Right renal pelvis (tissue), 4 donors: ENCODE measurements at regions not wholly inside any gene's neighbourhood (a gene's known extent, or its start where the extent isn't known, plus 50 kb on each side); places are given as distances from the start of the nearest gene placed in this dataset.

Experiments used
- DNase-seq, 4 donors: peaks; one replicate each; pipeline ENCODE4 v3.0.0-alpha.2; 2013; ENCODE audit warnings: low read depth in 4 of 4, low spot score in 3 of 4, missing footprints in 1 of 4

DNA sequence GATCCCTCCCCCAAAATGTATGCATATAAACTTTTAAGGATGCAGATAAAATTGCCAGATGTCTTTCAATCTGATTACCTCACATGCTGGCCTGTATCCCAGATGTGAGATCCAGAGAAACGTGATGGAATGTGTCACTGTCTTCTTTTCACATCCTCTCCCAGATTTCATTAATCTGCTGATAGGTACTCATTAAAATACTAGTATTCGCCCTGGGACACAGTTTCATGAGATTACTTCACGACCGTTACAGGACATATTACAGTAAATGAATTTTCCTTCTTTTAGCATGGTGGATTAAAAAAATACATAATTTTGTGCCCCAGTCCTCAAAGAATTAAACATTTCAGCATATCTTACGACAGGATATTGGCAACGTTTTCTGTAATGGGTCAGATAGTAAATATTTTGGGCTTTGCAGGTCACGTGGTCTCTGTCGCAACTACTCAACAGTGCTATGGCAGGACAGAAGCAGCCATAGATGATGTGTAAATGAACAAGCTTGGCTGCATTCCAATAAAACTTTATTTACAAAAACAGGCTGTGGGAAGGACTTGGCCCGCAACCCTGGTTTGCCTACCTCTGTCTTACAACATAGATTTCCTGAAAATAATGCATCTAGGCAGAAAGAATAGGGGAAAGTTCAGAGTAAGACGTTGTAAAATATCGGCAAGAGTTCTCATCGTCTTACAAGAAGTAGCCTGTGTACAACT, 156.0 kb upstream of the DIO3 start:
- DNase-seq, result no peak

- no peak for DNase-seq
Observed at GRCh38 chr14:101406921-101407320, 154.4 kb upstream of the DIO3 start.

DNA sequence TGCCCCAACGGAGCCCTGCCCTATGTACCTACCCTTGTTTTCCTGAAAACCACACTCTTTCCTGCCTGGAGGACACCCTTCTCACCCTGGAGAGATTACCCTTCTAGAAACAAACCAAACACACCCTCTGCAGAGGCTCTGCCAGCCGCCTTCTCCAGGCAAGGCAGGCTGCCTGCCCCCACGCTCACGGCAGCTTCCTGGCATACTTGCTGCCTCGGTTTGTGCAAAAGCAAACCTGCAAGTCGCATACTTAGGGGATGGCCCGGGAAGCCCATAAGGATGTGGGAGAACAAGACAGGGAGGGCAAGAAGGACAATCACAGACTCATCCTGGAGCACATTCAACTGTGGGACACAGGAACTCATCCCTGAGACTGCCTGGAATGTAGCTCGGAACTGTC, 154.0 kb upstream of the DIO3 start:
- no peak for DNase-seq

GRCh38 chr14:101408077-101408831, 153.0 kb upstream of the DIO3 start:
- DNase-seq, result no peak

- DNase-seq, result no peak
Observed at GRCh38 chr14:101409006-101409543, 152.2 kb upstream of the DIO3 start.

GRCh38 chr14:101410126-101410525, 151.2 kb upstream of the DIO3 start:
- no peak for DNase-seq

DNA sequence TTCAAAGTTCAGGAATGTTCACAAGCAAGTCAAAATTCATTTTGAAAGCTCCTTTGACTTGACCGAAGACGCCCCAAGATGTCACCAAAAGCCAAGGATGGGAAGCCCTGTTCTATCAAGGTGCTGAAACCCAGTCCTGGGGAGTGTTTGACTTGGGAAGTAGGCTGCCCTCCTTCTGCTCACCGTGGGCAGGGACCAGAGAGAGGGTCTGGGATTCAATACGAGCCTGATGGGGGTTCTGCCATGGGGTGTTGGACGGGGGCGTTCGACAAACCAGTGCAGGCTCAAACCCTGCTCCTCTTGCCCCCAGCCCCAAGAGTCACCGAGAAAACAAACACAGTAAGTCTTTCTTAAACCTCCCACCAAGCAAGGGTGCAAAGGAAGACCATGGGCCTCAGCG, 150.1 kb upstream of the DIO3 start:
- DNase-seq, result no peak

DNA sequence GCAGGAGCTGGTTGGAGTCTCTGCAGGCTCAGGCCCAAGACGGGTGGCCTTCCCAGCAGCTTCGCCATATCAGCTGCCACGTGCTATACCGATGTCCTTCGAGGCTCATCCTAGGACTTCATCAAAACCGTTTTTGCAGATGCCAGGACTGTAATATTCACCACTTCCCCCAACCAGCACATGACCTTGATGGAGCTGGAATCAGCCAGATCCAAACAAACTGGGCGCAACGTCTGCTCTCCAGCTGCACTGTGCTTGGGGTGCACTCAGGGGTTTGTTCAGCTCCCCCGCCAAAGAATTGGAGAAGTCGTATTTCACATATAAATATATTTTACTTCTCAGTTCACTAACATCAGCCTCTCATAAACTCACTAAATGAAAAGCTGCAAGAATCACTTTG, 149.5 kb upstream of the DIO3 start:
- DNase-seq, result no peak

DNA sequence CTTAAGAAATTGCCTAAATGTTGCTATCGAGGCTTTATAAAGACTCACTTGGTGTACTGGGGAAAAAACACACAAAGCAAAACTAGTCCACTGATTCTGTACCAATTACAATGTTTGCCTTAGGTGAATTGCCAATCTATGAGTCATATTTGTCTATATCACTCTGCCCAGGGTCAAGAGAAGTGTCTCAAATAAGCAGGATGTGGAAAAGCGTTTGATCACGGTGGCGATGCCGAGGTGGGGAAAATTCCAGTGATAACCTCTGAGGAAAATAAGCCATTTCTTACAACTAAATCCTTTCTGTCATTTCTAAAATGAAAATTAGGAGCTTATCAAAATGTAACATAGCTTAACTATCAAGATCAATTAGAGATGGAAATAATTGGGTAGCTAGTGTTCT, 148.6 kb upstream of the DIO3 start:
- no peak for DNase-seq

- no peak for DNase-seq
Observed at GRCh38 chr14:101417434-101417833, 143.9 kb upstream of the DIO3 start.

- DNase-seq, result no peak
Observed at GRCh38 chr14:101418601-101419000, 142.7 kb upstream of the DIO3 start.

DNA sequence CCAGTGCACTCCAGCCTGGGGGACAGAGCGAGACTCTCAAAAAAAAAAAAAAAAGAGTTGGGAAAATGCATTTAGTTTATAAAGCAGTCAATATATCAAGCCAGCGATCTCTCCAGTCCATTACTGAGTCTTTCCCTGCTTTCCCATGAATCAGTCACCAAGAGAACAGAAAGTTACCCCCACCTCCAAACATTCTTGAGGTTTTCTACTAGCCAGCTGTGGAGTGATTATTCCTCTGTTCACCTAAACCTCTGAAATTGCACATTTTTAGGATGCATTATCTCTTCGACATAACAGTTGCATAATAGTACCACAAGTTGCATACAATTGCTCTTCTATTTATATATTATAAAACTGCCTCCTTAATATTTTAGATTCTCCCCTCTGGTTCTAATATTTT, 134.8 kb upstream of the DIO3 start:
- no peak for DNase-seq

DNA sequence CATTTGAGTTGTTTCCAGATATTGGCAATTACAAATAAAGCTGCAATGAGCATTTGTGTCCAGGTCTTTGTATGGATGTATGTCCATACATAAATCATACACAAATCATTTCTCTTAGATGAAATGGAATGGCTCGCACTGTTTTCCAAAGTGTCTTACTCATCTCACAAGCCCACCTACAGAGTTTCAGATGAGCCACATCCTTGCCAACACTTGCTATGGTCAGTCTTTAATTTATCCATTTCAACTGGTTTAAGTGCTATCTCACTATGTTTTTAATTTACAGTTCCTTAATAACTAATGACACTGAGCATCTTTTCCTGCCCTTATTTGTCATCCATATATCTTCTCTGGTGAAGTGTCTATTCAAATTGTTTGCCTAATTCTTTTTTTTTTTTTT, 132.9 kb upstream of the DIO3 start:
- DNase-seq, result no peak

GRCh38 chr14:101435546-101435945, 125.7 kb upstream of the DIO3 start:
- no peak for DNase-seq

DNA sequence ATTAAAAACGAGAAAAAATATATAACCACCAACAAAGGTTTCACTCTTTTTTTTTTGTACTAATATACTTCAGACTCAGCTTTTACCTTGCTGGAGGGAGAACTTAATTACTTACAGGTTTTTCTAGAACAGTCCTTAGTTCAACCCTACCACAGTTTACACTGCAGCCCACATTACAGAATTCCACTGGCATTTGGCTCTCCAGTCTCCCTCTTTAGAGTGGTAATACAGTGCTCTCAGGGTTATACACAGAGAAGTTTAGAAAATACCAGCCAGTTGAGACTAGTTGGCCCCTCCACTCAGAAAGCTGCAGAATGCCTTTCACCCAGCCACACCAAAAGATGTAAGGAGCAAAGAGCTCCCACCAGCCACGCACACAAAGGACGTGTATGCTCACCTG, 122.3 kb upstream of the DIO3 start:
- DNase-seq, result no peak

DNA sequence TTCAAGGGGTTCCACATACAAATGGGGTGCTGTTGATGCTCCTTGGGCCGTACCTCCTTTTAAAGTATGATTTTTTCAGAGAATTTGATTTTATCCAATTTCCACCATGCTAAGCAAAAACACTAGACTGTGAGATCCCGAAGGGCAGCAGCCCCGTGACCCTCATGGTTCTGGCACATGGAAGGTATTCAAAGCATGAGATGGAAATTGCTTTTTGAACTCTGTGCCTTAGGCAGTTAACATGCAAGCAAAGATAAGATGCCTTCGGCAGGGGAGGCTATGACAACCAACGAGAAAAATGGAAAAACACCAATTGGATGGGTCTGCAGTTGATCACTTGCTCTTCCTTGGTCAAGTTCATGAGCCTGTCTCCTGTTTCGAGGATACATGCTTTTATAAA, 120.8 kb upstream of the DIO3 start:
- DNase-seq, result no peak

DNA sequence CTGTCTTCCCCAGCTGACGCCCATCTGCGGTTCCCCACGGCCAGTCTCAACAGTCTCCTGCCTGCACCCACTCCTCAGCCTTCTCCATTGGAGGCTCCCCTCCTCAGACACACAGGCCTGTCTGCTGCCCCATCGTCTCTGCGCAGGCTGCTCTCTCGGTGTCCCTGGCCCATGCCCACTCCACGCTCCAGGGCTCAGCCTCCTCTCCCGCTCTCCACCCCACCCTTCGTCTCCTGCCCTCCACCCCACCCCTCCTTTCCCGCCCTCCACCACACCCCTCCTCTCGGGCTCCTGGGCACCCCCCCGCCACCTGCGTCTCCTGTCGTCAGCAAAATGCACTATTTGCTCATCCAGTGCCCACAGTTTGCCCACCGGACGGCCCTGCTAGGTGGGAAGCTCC, 119.6 kb upstream of the DIO3 start:
- no peak for DNase-seq

DNA sequence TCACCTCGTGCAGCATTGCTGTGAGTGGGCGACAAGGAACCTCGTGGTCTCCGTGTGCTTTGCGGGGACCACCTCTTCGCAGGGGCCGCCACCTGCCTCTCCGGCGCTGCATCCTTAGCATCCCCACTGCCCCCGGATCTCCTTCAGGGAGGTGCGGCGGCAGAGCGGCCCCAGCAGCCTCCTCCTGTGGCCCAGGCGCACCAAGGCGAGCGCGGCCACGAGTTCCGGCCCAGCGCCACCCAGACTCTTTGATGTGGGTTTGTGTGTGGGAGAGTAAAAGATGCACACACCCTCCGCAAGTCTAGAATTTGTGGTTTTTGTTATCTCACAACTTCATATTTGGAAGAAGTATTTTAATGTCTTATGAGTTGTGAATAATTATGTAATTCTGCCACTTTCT, 118.8 kb upstream of the DIO3 start:
- DNase-seq, result no peak

DNA sequence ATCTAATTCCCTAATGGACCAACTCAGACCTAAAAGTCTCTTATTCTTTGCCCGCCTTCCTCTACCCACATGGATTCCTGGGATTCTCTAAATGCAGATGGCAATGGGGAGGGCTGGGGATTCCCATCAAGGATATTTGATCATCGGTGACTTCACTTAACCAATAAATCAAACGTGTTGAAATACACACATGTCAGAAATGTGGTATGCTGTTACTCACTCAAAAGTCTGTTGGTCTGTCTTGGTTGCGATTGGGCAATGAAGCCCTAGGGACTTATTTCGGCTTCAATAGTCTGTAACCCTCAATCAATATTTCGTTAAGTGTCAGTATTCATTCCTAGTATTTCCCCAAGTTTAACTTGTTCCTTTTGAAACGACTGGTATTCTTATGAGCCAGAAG, 117.2 kb upstream of the DIO3 start:
- DNase-seq, result no peak

GRCh38 chr14:101445278-101445677, 116.0 kb upstream of the DIO3 start:
- DNase-seq, result no peak

DNA sequence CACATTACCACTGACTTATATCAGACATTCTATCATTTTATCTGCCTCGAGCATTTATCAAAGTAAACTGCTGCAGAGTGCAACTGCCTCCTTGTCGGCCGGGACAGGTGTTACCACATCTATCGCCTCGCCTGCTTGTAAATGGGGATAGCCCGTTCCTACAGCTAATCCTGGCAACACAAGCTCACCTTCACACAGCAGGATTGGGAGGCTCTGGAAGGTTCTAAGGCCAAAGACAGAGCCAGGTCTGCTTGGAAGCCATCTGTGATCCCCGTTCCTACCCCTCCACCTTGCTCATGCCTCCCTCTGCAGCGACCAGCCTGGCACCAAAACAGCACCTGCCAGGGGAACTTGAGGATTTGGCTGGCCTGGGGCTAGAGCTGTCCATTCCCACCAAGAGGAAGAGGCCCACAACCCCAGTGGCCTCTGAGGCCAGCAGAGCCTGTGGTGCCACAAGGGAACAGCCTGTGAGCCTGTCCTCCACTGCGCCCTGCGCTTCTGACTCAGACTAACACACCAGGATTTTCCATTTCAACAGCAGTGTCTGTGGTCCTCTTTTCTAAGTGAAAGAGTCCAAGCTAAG, 114.8 kb upstream of the DIO3 start:
- no peak for DNase-seq

DNA sequence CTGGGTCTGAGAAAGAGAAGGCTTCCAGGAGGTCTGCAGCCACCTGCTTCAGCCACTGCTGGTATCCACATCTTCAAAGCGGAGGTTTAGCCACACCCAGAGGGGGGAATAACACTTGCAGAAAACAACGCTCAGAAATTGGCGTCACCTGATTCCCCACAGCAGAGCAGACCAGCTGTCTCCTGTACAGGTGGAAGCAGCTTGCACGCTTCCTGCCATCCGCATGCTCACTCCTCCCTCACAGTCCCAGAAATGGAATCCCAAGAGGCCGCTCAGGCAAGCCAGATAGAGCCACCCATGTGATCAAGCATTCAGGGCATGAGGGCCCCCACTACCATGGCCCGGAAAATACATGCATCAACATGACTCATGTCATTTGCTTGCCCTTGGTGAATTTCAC, 112.2 kb upstream of the DIO3 start:
- DNase-seq, result no peak
